GM18519 (cell line): ENCODE measurements at regions not wholly inside any gene's neighbourhood (a gene's known extent, or its start where the extent isn't known, plus 50 kb on each side); places are given as distances from the start of the nearest gene placed in this dataset.

Source experiments
- ATAC-seq: cut with Tn5 transposase; IDR thresholded peaks from one replicate; pipeline ENCODE4 v1.9.1; 2021; ENCODE audit warnings: mild to moderate bottlenecking, moderate library complexity; ENCODE audit not compliant: unreplicated experiment, low FRiP score

DNA sequence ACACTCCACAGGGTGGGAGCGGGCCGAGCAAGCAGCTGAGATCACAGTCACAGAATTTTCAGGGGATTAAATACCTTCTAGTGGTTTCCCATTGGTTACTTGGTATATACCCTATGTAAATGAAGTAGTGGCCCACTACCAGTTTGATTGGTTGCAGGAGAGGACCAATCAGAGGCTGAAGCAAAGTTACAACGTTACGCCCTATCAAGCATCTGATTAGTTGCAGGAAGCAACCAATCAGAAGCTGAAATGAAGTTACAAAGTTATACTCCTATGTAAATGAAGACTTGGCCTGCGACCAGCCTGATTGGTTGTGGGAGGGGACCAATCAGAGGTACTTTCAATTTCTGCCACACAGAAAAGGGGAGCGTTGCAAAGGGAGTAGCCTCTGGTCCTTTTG, 474.0 kb downstream of the COG6 start:
- ATAC-seq, result no peak

DNA sequence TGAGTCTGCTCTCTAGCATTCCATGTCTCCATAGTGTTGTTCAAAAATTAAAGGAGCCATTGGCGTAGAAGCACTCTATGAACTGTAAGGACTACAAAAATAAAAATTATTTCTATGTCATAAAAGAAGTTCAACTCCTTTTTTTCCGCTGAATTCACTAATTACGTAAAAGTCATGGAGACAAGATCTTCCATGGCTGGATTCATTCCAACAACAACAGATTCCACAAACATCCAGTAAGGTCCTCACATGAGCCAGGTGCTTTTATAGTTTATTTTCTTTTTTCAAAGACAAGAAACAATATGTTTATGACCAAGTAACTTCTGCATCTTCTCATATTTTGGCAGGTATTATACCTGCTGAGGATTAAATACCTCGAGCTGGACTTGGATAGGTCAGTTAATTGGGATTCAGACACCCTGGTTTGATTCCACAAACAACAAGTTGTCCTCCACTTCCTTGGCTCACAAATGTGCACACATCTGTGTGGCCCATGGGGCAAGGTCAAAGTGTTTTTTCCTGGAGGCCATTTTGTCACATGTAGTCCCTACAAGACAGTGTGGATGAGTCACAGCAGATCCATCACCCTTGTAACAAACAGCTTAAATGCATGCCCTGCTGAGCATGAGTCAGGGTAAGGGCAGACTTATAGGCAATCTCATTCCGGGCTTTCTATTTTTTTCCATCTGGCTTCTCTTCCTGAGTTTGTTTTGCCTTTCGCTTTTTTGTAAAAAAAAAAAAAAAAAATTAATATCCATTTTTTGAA, 475.6 kb downstream of the COG6 start:
- ATAC-seq, result no peak

DNA sequence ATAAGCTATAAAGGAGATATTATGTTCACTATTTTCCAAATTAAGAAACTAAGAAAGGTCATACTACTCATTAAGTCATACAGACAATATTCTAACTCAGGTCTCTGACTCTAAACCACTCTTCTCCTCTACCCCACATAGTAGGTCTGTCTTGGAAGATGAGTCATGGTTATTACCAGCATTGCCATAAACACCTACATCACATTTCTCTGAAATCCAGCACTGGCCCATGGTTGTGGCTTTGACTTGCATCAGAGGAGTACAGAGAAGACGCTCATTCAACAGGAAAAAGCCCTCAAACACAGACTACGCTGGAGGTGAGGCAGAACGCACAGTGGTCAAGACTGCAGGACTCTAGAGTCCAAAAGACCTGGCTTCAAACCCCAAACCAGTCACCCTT, 476.8 kb downstream of the COG6 start:
- no peak for ATAC-seq

DNA sequence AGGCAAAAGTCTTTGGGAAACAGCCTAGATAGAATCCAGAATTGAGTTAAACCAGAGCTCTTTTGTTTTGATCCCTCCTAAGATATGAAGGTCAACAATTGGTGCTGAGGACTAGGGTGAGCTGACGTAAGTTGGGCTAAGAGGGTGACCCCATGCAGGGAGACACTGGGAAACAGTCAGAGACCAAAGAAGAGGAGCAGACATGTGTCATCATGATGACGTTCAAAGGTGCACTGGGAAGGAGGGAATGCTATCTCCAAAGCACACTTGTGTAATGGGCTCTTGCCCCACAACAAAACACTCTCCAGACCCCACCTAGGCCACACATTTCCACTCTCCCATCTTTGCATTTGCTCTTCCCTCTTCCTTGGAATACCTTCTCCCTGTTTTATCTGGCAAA, 481.4 kb downstream of the COG6 start:
- ATAC-seq, result no peak

DNA sequence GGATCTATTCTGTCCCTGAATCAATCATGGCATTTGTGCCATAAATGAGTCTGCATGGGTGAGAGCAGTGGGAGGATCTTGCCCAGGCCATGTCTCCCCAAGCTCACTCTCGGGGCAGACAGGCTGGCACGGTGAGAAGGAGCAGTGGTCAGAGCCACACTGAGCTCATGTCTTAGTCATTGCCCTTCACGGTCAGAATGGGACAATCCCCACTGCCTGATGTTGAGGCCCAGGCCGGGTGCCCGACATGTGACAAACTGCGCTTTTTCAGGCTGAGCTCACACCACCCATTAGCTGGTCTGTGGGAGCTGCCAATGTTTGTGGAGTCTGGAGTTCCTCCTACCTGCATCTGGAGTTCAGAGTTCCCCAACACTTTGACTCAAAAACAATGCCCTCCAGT, 481.9 kb downstream of the COG6 start:
- no peak for ATAC-seq

DNA sequence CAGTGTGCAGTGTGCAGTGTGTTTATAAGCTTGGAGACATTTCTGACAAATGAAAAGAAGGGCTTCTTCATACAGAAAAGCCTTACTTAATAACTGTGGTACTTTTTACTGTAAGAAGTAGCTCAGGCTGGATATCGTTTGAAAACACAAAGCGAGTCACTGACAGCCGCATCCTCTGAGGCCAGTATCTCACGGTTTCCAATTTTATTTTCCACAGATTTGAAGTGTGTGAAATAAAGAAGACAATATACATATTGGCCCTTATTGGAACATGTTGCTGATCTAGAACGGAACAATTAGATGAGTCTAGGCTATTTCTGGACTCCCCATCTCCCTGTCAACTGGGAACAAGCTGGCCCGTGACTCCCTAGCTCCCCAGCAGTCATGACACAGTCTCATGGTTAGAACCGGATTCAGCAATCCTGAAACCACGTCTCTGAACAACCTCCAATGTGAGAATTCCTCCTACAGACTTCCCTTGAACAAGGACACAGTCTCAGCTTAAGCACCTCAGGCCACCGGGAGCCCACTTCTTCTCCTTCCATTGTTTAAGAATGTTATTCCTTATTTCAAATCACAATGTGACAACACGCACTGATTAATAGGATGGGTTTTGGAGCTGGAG, 484.5 kb downstream of the COG6 start:
- no peak for ATAC-seq

DNA sequence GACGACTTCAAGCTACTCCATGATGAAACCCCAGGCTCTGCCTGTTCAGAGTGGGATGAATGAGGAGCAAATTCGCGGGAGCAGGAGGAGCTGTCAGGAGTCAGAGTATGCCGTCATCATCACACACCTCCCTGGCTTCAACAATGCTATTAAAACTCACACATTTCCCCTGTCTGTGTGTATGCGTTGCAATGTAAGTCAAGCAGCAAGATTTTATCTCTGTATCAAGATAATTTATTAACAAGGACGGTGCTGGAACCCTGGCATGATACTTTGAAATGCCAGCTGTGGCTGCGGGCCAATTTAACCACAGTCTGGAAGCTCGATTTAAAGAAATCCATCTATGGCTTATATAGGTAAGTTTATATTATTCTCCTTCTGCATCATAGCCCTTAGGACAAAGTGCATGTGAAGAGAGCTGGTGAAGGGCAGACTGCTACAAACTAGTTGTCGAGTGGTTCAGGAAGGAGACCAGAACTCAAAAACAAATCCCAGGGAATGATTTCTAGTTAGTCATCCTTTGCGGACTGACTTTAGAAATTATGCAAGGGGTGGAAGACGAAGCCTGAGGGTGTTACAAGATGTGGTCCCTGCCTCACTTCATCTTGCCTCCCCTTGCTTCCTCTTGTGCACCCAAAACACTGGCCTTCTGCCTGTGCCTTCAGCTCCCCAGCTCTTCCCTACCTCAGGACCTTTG, 486.5 kb downstream of the COG6 start:
- ATAC-seq, result no peak

DNA sequence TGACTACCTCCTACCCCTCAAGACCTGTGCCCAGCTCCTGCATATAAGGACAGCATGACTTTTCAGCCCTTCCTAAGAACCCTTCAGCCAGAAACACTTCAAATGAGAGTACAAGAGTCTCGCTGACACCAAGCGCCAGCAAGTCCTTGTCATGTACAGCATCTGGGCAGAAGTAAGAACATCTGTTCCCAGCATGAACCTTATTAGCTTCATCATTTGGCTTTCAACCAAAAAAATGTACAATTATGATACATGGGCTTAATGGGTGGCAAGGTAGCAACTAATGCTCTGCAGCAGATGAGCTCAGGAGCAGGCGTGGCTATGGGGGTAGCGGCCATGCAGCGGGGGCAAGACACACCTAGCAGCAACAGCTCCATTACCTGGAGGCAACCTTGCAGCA, 487.6 kb downstream of the COG6 start:
- no peak for ATAC-seq

DNA sequence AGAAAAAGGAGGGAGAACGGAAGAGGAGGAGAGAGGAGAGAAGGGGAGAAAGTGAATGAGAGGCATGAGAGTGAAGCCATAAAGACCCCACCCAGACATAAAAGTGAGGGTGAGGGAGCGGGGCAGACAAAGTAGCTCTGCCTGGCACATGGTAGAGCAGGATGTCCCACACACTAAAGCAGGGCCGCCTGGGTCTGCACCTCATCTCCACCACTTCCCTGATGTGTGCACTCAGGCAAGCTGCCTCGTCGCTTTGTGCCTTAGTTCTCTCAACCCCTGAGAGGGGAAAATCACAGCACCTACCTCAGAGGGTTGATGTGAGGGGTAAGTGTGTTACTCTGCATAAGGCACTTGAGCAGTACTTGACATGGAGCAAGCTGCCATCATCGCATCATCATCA, 488.1 kb downstream of the COG6 start:
- no peak for ATAC-seq

DNA sequence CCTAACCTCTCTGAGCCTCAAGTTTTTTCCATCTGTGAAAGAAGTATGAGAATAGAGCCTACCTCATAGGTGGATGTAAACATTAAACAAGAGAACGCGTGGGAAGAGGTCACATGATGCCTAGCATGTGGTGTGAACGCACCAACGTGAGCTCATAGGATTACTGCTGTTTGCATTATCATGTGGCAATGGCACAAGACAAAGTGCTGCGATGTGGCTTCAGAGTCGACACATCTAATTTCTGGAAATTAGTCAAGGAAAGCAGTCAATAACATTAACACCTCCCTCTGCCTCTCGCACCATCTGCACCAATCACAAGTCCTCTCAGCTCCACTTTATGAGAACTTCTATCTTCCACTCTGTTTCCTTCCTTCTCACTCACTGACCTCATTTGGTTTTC, 489.7 kb downstream of the COG6 start:
- no peak for ATAC-seq

DNA sequence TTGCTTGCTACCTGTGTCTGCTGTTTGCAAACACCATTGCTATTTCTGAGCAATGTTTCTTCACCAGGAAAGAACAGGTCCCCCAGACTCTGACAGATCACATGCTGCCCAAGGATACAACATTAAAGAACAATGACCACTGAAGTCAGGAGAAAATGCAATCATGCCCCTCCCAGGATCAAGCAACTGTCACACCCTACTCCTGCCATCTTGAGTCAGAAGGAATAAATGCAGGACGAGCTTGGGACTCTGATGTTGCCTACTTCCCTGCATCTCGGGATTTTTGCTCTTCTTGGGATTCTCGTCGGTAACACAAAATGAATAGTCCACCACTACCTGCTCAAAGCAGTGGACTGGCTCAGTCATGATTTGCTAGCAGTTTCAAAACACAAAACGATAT, 490.6 kb downstream of the COG6 start:
- no peak for ATAC-seq

DNA sequence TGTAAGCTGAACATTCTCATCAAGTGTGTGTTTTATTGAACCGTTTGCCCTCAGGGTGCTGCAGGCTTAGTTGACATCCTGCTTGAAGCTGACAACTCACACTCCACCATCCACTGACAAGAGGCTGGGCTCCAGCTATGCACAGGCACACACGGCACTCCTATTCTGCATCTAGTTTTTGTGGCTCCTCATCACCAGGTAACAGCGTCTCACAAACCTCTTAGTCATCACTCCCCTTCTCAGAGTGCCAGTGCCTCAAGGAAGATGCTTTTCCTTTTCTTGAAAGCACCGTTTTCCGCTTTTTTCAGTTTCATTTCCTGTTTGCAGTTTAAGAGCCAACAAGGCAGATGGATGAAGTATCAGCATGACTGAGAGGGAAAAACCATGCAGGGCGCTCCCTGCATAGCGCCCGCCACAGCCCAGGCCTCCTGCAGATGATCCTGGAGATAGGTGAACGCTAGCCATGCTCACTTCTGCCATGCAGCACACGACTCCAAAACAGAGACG, 491.2 kb downstream of the COG6 start:
- no peak for ATAC-seq

DNA sequence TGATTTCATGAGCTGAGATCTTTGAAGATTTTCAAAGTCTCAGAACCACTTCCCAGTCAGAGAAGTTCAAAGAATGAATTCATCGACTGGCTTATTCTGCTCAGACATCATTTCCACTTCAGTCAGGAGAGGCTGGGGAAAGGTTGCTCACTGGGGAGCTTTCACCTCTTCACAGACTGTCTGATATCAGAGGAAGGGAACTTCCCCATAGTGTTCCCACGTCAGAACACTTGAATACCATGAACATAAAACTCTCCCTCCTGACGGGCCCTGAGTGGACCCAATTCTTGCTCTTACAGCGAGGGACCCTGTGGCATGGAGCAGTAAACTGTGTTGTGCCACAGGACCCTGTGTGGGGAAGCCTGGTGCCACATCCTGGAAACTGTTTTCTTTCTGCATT, 492.6 kb downstream of the COG6 start:
- no peak for ATAC-seq

DNA sequence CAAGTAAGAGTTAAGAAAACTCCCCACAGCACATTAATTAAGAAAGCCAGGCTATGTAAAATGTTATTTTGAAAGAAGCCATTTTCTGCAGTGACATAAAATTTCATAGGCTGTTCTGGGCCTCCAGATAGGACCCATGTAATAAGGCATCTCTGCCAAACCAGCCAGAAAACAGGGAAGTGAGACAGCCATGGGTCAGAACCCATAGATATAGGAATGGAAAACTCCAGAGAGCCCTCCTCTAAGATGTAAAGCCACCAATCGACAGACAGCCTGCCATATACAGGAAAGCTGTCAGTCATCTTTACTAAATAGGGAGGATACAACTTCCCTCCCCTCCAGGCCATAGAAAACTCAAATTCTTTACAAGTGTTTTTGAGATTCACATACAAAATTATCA, 493.3 kb downstream of the COG6 start:
- ATAC-seq, result no peak

DNA sequence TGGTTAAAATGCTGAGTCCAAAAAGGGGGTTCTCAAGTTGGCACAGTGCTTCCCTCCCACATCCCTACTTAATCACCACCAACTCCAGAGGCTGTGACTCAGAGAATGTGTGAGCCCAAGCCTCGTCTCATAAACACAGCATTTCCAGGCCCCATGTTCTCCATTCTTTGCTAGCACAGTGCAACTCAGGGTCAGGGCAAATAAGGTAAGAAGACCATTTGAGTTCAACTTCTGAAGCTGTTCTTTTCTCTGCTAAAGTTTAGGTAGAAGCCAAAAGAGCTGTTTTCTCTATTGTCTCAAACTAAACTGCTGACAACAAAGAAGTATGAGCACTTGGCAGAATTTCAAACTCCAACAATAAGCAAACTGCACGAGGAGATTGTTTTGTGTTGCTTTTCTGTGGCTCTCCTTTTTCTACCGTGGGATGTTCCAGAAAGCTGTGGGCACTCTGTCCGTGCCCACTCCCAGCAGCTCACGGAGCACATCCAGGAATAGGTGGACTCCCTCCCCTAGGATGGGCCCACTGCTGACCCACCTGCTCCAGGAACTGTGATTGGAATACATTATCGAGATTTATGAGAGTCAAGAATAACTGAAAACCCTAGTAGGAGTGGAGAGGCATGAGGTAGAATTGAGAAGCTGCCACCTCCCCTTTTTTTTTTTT, 494.3 kb downstream of the COG6 start:
- ATAC-seq, result no peak

DNA sequence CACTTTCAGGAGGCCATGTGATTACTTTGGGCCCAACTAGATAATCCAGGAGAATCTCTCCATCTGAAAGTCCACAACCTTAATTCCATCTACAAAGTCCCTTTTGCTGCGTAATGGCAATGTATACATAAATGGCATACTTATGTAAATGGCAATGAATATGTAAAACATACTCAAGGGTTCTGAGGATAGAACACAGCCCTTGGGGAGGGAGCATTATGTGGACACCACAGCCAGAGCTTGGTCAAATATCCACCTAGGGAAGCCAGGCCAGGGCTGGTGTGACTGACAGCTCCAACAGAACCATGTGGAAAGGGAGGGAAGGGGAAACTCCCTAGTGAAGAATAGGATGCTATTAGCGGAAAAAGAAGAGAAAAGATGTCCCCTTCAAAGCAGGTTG, 496.2 kb downstream of the COG6 start:
- ATAC-seq, result no peak

DNA sequence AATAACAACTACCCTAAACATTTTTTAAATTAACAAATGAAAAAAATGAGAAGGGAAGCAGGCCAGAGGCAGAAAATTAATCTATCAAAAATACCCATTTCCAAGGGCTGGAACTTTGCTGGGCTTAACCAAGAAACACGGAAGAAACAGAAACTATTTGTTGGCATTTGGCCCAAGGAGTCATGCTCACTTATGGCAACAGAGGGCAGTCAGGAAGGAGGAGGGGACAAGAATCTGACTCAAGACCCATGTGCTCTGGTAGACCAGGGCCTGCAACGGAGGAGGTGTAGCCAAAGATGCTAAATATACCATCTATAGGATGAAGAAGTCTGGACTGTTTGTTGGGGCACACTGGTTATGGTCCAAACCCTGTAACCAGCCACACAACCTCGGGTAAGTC, 496.7 kb downstream of the COG6 start:
- no peak for ATAC-seq

DNA sequence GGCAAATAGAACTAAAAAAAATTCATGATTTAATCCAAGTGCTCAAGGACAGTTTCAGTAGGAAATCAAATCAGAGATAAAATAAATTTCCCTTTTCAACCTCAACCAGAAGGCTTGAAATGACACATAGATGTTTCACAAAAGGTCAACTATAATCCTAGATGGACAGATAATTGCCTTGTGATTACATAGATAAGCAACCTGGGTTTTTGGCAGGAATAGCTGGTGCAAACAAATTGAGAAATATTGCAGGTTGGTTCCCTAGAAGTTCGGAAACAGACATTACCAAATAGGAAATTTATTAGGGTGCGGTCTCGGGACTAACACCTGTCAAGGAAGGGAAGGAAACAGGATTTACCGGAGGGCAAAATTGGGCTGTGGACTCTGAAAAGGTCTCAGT, 497.5 kb downstream of the COG6 start:
- ATAC-seq, result no peak

DNA sequence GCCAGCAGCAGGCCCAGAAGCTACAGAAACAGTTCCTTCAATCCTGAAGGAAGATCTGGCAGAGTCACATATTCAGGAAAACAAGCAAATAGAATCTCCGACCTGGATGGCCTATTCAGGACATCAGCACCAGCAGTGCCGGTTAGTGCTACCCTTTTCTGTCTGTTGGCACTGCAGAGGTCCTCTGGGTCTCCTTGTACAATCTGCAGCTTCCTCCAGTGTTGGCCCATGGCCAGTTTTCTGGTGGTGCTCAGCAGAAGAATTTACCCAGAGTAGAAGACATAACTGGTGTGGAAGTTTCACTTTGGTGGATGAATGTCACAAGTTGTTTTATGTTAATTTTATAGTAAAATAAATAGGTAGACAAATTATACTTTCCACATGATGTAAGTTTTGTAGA, 498.1 kb downstream of the COG6 start:
- ATAC-seq, result no peak

DNA sequence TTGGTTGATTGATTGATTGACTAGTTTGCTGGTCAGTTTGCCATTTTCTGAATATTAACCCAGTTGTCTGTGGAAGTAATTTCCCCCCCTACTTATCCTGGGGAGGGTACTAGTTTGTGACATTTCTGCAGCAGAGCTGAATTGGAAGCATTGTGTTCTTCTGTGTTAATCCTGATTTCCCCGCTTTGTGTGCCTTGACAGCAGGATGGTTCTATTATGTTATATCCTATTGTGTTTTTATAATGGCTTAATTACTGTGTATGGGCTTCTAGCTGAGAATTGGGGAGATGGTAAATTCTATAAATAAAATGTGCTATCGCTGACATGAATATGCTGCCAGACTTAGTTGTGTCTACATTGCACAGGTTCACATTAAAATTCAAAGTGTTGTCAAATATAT, 499.7 kb downstream of the COG6 start:
- ATAC-seq, result no peak

DNA sequence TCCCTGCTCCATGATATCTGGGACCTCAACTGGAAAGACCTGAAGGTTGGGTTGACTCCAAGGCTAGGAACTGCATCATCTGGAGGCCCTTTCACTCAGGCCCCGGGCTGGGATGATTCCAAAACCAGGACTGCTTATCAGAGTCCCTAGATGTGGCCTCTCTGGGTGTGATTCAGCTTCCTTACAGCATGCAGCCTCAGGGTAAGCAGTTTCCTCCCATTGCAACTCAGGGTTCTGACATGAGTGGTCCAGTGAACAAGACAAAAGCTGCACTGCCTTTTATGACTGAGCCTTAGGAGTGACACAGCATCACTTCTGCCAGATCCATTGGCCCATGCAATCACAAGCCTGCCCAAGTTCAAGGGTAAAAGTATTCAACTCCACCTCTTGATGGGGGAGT, 502.8 kb downstream of the COG6 start:
- ATAC-seq, result no peak
